Iris pigment epithelial cell (primary cell): ENCODE measurements at regions not wholly inside any gene's neighbourhood (a gene's known extent, or its start where the extent isn't known, plus 50 kb on each side); places are given as distances from the start of the nearest gene placed in this dataset.
"Not testable (repeated sequence)": the region's sequence is repeated elsewhere in the genome, so short reads cannot be mapped to it uniquely, and the experiment has no call there.

Source experiments
- DNase-seq: peaks from one replicate; pipeline ENCODE4 v3.0.0-alpha.2; 2011; ENCODE audit warnings: low read depth

DNA sequence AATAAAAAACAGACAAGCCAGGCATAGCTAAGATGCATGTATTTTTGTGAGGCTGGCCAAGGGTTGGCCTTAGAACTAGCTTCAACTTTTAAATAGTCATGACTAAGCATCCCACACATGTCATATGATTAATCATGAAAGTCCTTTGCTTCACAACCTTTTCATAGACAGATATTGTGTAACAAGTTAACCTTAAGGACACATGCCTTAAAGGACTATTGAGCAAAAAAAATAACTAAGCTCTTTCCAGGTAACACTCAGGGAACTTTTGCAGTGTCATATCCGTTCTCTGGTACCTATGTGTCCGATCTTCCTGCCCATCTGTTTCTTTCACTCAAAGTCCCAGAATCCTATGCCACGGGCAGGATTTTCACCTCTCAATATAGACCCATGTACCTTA lies 498.4 kb downstream of the STK39 start:
- DNase-seq, result no peak

DNA sequence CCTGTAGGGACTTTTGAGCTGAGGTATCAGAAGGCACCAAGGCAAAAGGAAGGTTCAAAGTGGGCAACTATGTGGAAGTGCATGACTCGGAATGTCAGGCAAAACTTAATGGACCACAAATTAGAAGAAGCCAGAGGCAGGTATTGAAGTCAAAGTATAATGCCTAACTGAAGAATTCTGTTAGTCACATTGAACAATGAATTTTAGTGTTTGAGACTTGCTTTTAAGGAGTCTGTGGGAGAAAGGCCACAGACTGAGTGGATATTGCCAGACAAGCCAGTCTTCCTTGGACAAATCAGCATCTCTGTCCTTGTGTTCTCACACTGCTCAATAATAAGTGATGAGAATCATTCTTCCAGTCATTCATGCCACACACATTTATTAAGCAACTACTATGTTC lies 498.9 kb downstream of the STK39 start:
- no peak for DNase-seq

DNA sequence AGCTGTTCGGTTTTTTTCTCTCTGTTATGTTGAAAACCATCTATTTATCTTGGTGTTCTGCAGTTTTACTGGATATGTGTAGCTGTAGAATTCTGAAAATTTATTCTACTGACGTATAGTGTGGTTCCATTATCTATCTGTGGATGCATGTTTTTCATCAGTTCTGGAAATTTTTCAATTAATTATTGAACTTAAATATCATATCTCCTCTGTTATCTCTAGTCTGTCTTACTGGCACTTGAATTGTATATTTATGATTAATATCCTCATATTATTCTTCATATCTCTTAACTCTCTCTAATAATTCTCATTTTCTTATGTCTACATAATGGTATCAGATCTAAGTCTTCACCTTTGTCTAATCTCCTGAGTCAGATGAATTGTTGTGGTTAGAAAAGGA lies 501.7 kb downstream of the STK39 start:
- DNase-seq, result no peak

DNA sequence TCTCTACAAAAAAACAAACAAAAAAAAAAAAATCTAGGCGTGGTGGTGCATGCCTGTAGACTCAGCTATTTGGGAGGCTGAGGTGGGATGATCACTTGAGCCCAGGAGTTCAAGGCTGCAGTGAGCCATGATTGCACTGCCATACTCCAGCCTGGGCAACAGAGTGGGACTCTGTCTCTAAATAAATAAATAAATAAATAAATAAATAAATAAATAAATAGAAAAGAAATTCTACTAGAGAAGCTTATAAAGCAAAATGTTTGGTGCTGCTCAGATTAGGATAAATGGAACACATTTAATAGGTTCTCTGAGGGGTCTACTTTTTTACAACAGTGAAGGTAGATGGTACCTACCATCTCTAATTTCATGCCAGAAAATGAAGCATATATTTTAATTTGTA lies 507.5 kb downstream of the STK39 start:
- DNase-seq, result not testable (repeated sequence)

- peak; percentile 21 for DNase-seq
Observed at GRCh38 chr2:167733747-167734146, 513.6 kb downstream of the STK39 start.

- DNase-seq, result no peak
Observed at GRCh38 chr2:167732326-167732725, 515.1 kb downstream of the STK39 start.

DNA sequence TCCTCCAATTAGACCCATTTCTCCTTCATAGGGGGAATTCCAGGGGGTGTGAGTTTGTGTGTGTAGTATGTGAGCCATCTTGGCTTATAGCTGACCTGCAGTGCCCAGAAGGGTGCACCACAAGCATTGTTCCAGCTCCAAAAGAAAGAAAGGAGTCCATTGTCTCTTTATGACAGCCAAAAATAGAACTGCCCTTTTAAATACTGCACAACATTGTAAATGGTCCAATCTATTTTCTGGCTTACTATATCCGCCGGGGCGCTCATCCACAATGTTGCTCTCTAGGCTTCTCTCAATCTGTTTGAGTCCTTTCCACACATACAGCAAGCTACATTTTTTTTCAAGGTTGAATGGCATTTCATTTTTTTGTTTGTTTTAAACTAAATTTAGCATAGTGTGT lies 517.5 kb downstream of the STK39 start:
- no peak for DNase-seq

DNA sequence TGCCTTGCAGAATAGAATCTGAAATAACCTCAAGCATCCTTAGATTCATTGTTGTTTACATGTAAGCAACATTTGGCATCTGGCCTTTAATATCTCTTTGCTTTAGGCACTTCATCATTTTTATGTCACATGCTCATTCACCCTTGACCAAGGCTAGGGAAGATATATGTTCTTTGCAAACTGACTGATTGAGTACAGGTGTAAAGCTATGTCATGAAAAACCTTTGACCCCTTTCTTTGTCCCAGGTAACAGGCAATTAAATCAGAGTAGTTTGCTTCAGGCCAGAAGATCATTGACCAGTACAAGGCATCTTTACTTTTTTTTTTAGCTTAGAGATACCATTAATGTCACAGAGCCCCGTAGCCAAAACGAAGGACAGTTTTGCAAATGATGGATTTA lies 520.6 kb downstream of the STK39 start:
- no peak for DNase-seq

DNA sequence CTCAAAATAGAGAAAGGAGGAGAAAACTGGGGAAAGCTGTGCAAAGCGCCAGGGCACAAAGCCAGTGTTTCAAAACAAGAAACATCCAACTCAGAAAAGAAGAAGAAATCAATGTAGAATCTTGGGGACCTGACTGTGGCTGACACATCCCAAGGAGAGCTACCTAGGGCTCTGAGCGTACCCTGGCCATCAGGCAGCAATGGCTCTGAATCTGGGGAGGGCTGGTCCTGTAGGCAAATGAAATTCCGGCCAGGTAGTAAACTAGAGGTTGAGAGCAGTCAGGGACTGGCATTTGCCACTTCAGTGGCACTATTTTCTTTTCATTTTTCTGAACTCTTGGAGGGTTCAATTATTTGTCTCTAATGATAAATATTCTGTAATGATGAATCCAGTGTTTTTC lies 525.8 kb downstream of the STK39 start:
- DNase-seq, result no peak

- DNase-seq, result no peak
Observed at GRCh38 chr2:167719410-167719809, 528.0 kb downstream of the STK39 start.

GRCh38 chr2:167718560-167718959 lies 528.8 kb downstream of the STK39 start:
- no peak for DNase-seq

DNA sequence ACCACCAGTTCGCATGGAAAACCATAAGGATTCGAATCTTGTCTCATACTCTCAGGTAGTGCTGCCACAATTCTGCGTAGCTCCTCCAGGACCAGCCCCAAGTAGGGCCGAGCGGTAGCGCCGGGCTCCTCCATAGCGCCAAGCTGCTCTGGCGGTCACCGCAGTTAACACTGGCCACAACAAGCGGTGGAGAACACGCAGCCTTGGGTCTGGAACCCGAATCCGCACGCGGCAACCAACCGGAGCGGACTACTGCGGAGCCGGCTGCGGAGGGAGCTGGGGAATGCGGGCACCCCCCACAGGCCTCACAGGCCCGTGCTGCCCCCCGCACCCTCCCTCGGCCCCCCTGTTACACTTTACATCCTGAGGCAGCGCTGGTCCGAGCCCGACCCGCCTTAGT lies 531.5 kb downstream of the STK39 start:
- no peak for DNase-seq

DNA sequence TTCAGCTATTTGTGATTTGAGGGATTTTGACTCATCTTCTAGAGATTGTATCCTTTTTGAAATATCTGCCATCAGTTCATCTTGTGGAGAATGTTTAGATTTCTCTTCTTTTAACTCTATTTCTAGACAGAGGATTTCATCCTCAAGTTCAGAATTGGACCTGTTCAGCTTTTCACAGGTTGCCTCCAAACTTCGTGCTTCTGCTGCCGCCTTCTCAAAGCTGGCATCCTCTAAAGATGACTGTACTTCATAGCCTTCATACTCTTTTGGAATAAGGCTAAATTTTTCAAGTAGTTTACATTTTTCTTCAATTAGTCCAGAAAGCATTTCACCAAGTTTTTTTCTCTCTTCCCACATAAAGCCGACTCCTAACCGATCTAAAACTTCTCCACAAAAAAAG lies 531.9 kb downstream of the STK39 start:
- DNase-seq, result not testable (repeated sequence)

- DNase-seq, result no peak
Observed at GRCh38 chr2:167712275-167712674, 535.1 kb downstream of the STK39 start.

DNA sequence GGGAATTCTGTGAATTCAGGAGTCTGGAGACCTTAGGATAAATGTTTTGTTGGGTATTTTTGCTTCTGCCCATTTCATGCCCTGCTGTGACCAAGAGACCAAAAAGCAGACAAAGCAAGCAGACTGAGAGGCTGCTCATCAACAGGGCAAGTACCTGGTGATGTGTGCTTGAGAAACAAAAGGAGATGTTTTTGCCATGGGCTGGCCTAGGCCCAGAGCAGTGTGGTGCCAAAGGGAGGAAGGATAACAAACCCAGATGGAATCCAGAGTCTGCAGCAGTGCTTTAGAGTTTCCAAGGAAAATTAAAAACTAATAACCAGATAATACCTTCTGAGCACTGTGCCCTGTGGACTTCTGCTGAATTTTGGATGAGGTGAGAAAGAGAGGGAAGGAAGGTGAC lies 538.4 kb downstream of the STK39 start:
- DNase-seq, result no peak

GRCh38 chr2:167706800-167707199 lies 540.6 kb downstream of the STK39 start:
- DNase-seq, result peak; percentile 1

DNA sequence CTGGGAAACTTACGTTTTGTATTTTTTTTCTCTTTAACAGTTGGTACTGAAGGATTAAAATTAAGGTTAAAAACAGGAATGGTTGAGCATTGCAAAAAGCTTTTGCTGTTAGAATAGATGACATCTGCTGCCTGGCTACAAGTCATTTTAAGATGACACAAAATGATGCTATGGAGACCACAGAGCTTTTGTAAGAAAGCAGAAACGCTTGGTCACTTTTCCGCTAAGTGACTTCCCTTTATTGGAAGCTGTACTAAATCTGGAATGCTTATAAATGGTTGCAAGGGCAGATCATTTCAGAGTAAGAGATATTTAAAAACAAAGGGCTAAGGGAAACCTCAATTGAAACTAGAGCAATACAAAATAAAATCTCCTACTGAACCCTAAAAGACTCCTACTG lies 544.0 kb downstream of the STK39 start:
- no peak for DNase-seq

DNA sequence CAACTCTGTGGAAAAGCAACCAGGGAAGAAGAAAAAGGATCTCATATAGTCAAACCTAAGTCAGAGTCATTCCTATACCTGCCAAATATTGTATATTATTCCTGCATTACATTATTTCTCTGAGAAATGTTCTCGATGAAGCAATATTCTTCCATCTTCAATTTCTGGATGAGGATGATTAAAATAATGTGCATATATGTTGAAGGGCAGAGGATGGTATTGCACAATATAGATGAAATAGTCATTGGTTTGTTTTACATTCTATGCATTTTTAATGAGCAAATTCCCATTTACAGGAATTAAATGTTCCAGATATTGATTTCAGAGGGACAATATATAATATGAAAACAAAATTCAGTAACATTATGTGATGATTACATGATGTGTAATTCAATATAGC lies 545.2 kb downstream of the STK39 start:
- DNase-seq, result no peak

GRCh38 chr2:167701651-167702050 lies 545.7 kb downstream of the STK39 start:
- no peak for DNase-seq

DNA sequence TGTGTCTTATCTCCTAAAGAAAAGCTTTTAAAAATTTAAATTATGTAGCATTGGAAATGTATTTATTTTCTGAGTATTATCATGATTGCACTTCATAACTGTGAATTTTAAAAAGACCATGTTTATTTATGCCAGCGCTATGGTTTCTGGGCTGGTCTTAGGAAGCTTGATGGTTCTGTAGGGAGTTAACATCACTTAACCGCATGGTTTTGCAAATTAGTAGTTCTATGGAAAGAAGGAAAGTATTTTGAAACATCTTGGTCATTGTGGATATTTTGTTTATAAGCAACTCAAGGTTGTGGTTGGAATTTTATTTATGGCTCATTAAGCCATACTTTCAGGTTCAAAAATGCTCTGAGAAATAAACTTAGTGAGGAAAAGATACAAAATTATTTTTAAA lies 549.4 kb downstream of the STK39 start:
- DNase-seq, result no peak

- no peak for DNase-seq
Observed at GRCh38 chr2:167697194-167697593, 550.2 kb downstream of the STK39 start.

- no peak for DNase-seq
Observed at GRCh38 chr2:167692936-167693335, 554.5 kb downstream of the STK39 start.

DNA sequence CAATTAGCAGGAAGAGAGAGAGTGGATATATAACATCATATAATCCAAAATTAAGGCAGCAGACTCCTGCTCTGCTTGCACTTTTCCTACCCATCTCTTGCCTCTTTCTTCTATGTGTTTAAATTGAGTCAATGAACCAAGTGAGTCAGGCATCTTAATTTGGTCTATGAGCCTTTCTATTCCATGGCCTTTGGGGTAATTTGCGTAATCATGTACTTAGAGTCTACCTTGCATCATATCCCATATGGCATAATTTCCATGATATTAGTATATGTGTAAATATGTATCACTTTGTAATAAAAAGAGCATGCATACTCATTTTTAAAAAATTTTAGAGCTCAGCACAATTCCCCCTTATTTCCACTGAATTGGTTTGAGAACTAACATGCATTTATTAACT lies 555.2 kb downstream of the STK39 start:
- DNase-seq, result no peak

DNA sequence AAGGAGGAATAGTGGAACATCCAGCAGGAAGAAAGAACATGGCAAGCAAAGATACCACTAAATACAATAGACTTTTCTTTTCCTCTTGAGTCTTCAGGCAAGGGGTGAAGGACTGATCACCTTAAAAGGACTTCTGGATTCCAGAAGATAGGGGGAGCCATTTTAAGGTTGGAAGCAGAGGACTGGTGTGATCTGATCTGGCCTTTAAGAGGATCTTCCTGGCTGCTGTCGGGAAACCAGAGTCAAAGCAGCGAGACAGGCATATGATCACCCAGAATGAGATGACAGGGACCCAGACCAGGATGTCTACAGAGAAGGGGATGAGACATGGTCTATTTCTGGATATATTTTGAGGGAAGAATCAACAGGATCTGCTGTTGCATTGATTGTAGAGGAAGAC lies 558.0 kb downstream of the STK39 start:
- no peak for DNase-seq

DNA sequence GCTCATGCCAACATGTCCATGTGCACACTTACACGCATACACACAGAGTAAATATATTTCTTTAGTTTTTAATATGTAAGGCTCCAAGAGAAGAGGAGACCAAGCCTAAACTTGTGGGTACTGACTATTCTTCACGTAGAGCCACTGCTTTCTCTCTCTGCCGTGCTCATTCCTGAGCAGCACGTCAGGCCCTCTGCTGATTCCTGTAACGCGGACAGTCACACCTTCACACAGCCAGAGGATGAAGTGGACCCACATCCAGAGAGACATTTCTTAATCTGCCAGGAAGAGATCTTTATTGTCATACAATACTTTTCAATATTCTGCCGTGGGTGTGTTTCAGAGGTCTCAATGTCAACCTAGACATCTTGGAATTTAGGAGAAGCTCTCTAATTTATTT lies 560.7 kb downstream of the STK39 start:
- no peak for DNase-seq
